ENCODE measurements at regions not wholly inside any gene's neighbourhood (a gene's known extent, or its start where the extent isn't known, plus 50 kb on each side); places are given as distances from the start of the nearest gene placed in this dataset.
"Not testable (repeated sequence)": the region's sequence is repeated elsewhere in the genome, so short reads cannot be mapped to it uniquely, and the experiment has no call there.

DNA sequence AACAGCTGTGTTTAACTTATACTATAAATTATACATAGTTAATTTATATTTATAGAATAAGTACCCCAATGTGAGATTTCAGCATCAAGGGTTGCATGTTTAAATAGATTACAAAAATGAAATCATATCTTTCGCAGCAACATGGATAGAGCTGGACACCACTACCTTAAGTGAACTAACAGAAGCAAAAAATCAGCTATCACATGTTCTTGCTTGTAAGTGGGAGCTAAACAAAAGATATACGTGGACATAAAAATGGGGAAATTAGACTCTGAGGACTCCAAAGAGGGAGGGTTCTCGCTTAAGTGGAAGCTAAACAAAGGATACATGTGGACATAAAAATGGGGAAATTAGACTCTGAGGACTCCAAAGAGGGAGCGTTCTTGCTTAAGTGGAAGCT is 626.5 kb upstream of the DPPA4 start:
- no peak overlapping the region for H3K27ac Mint-ChIP-seq
- no peak for ATAC-seq
- DNase-seq (ENCODE audit: low spot score in 2 of 2) = no peak
- no peaks in the 10 kb centered on the region for H3K36me3 Mint-ChIP-seq
- H3K9me3 Mint-ChIP-seq = no peaks in the 10 kb centered on the region

DNA sequence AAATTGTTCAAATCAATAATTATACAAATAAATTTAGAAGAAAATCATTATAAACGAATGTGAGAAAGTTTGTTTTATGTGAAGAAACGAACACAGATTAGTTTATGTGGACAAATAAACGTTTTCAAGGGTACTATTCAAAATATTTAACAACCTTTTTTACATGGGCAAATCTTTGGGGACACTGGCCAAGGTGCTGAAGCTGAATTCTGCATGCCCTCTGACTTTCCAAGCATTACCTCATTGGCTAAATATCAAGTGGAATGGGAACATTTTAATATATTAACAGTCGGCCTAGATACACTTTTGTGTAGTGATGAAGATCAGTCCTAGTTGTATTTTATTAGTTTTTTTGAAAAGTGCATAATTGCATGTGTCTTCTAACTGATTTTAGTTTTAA is 636.4 kb upstream of the DPPA4 start:
- no peaks in the 10 kb centered on the region for H3K36me3 Mint-ChIP-seq

DNA sequence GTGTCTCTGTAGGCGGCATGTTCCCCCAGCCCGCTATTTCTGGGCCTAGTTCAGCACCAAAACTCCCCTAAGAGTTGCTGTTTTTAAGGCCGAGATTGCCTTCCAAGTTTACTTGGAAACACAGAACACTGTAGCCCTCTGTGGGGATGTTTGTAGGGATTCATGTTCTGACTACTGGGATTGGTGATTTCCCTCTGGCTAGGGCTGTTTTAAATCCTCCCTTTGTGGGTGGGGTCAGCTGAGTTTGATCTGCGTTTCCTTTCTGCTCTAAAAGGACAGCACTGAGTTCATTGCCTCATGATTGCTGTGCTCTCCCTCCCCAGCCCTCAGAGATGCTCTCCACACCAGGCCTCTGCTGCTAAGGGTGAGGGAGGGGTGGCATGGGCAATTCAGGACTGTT is 640.6 kb upstream of the DPPA4 start:
- DNase-seq (ENCODE audit: low spot score in 2 of 2) = no peak
- H3K36me3 Mint-ChIP-seq = no peaks in the 10 kb centered on the region
- peaks cover 0 to 3% of the 10 kb centered on the region in 2 donors for H3K9me3 Mint-ChIP-seq
- ATAC-seq = no peak
- H3K27ac Mint-ChIP-seq = no peak overlapping the region

More for the DNA sequence above, 636.4 kb upstream of the DPPA4 start:
- H3K9me3 Mint-ChIP-seq = peaks cover 0 to 3% of the 10 kb centered on the region in 2 donors
- H3K27ac Mint-ChIP-seq = no peak overlapping the region
- DNase-seq (ENCODE audit: low spot score in 2 of 2) (no peak), ATAC-seq (no peak)

DNA sequence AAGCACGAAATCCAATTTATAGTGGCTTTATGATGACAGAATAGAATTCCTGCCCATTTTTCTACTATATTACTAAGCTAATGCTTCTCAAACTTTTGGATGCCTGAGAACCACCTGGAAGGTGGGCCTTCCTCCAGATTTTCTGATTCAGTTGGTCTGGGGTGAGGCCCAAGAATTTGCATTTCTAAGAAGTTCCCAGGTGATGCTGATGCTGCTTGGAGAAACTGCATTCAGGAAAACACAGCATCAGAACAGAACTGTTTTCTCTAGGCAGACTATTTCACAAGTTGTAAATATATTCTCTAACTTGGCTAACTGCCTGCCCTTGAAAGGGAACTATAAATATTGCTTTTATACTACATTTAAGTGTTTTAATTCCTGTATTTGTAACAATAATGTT is 644.9 kb upstream of the DPPA4 start:
- DNase-seq (ENCODE audit: low spot score in 2 of 2) (no peak), ATAC-seq (no peak)
- no peaks in the 10 kb centered on the region for H3K36me3 Mint-ChIP-seq
- H3K27ac Mint-ChIP-seq = no peak overlapping the region
- H3K9me3 Mint-ChIP-seq = no peaks in the 10 kb centered on the region

DNA sequence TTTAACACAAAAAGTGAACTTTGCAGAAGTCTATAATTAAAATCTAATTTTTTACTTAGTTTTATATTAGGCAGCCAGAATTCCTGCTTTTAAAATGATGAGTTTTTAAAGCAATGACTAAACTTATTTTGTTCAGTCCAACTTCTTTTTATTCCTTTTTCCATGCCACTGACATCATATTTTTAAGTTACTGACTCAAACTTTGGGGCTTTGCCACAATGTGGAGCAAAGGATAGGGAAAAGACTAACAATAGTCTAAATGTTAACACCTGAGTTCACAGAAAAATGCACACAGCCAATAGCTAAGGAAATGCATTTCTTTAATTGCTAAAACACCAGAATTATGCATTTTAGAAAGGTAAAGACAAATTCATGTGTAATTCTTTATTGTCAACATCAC is 647.6 kb upstream of the DPPA4 start:
- H3K27ac Mint-ChIP-seq = no peak overlapping the region
- ATAC-seq (no peak), DNase-seq (ENCODE audit: low spot score in 2 of 2) (no peak)
- no peaks in the 10 kb centered on the region for H3K9me3 Mint-ChIP-seq
- H3K36me3 Mint-ChIP-seq = no peaks in the 10 kb centered on the region

DNA sequence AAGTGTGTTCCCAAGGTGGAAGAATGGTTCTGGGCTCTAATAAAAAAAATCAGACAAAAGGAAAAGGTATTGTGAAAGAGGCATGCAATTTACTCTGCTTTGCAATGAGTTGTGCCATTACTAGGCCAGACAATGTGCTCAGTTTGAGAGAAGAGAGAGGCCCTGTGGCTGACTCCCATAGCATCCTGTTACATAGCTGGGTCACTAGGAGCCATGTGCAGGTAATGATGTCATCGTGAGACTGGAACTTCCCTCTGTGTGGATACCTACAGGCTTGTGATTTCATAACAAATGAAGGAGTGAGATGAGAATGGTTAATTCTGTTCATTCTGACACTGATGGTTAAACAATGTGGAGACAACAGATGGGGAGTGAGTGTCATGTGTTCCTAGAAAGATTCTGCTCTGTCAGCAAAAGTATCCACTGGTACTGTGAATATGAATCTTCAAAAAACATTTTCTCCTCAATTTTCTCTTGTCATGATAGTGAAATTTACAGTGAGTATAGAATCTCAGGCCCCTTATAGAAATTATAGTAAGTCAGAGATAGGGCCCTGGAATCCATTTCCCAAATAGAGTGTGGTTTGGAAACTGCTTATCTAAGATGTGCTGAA is 648.7 kb upstream of the DPPA4 start:
- Mint-ChIP-seq H3K9me3 (no peaks in the 10 kb centered on the region), H3K36me3 (no peaks in the 10 kb centered on the region), H3K27ac (no peak overlapping the region)
- no peak for DNase-seq (ENCODE audit: low spot score in 2 of 2)
- ATAC-seq = no peak

DNA sequence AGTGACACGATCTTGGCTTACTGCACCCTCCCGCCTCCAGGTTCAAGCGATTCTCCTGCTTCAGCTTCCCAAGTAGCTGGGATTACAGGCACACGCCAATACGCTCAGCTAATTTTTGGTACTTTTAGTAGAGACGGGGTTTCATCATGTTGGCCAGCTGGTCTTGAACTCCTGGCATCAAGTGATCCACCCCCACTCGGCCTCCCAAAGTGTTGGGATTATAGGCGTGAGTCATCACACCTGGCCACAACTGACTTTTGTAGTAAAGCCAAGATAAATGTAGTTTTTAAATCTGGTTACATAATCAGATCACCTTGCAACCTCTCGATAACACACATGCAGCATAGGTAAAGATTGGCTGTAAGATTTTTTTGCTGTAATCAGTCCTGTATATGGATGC is 657.5 kb upstream of the DPPA4 start:
- H3K9me3 Mint-ChIP-seq = peaks cover 0 to 5% of the 10 kb centered on the region in 2 donors
- H3K27ac Mint-ChIP-seq = no peak overlapping the region
- no peaks in the 10 kb centered on the region for H3K36me3 Mint-ChIP-seq
- DNase-seq (ENCODE audit: low spot score in 2 of 2) (no peak), ATAC-seq (no peak)

DNA sequence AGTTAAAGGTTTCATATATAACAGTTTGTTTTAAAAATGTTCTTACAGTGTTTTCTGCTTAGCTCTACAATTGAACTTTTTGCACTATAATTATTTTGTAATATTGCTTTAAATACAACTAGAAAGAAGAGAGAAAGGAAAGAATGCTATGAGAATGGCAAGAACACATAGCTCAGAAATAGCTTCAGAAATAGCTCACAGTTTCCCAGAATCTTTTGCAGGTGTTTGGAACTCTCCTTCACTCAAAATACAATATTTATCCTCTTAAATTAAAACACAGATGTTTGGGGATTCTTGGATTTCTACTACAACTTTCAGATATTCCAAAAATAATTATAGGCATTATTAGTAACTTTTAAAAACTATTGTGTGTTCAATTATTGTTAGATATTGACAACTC is 658.0 kb upstream of the DPPA4 start:
- Mint-ChIP-seq H3K36me3 (no peaks in the 10 kb centered on the region), H3K9me3 (peaks cover 0 to 5% of the 10 kb centered on the region in 2 donors), H3K27ac (no peak overlapping the region)
- DNase-seq (ENCODE audit: low spot score in 2 of 2) = no peak
- ATAC-seq = no peak

DNA sequence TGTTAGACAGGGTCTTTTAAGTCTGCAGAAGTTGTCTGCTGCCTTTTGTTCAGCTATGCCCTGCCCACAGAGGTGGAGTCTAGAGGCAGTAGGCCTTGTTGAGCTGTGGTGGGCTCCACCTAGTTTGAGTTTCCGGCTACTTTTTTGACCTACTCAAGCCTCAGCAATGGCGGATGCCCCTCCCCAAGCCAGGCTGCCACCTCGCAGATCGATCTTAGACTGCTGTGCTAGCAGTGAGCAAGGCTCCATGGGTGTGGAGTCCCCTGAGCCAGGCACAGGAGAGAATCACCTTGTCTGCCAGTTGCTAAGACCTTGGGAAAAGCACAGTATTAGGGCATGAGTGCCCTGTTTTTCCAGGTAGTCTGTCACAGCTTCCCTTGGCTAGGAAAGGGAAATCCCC is 664.6 kb upstream of the DPPA4 start:
- H3K9me3 Mint-ChIP-seq = peaks cover 5 to 10% of the 10 kb centered on the region in 2 donors
- DNase-seq (ENCODE audit: low spot score in 2 of 2); H3K36me3 Mint-ChIP-seq; H3K27ac Mint-ChIP-seq; ATAC-seq: not testable (repeated sequence)

DNA sequence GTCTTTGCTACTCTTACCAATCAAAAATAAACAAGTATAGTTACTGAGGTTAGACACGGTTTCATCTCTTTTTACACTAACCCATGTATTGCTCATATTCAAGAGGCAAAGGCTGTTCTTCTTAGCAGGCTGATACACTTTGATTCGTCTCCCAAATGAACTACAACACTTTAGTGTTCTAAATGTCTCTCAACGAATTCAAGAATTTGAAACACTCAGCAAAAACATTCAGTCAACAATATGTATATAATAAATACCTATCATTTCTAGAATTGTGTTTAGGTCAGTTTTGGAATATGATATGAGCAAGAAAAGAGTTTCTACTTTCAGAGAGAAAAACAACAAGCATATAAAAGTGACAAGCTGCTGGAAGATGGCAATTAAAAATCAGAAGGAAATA is 669.6 kb upstream of the DPPA4 start:
- peaks cover 6 to 10% of the 10 kb centered on the region in 2 donors for H3K9me3 Mint-ChIP-seq
- no peak for DNase-seq (ENCODE audit: low spot score in 2 of 2)
- ATAC-seq = no peak
- peaks cover 10 to 12% of the 10 kb centered on the region in 2 donors for H3K36me3 Mint-ChIP-seq
- no peak overlapping the region for H3K27ac Mint-ChIP-seq

DNA sequence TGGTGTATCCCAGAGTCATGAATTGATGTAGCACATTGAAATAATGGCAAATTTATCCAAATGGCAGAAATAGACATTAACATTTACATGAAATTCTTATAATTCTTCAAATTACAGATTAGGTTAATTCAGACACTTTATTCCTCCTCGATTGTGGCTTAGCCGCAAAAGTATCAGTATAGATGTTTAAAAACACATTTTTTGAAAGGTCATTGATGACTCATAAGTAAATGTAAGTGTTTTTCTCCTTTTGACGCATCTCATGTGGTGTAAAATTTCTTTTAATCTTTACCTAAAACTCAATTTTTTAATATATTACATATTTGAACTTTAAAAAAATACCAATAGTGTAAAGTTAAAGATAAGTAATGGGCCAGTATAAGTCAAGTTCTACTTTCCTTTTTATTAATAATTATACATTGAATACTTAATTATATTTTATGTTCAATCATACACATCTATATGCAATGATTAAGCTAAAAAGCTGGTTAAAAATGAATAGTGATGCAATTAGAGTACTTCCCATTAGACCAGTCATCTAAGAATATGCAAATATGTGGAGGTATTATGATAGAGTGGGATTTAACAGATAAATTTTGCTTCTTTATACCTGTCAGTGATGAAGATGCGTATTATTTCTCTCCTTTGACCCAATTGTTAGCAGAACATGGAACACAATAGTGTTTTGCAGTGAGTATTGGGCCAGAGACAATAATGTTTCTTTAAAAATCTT is 678.1 kb upstream of the DPPA4 start:
- DNase-seq (ENCODE audit: low spot score in 2 of 2) (no peak), ATAC-seq (peak in 1 of 2 donors; percentile 64)
- H3K9me3 Mint-ChIP-seq = peaks cover 2 to 5% of the 10 kb centered on the region in 2 donors
- no peak overlapping the region for H3K27ac Mint-ChIP-seq
- H3K36me3 Mint-ChIP-seq = peaks cover 7 to 8% of the 10 kb centered on the region in 2 donors

DNA sequence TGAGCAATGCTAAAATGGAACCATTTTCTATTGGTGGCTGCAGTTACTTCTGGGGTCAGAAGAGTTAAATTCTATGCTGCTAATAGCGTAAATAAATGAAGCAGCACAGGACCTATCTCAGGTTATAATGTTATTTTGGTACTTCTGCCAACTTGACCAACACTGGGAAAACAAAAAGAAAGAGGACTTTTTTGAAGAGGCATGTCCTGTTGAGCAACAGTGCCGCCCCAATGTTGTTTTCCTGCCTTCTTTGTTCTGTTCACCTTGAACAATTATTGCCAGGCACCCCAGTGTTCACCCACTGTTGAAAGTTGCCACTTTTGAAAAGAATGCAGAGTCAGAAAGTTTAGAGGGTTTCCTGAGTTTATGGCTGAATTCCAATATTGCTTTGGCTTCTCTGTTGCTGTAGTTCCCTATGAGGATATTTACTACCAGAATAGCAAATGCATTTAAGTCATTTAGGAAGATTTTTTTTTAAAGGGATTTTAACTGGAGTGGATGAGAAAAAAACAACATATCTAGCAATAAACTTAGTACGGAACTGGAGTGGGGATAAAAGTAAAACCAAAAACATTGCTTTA is 679.0 kb upstream of the DPPA4 start:
- no peaks in the 10 kb centered on the region for H3K9me3 Mint-ChIP-seq
- H3K27ac Mint-ChIP-seq = no peak overlapping the region
- no peak for DNase-seq (ENCODE audit: low spot score in 2 of 2)
- H3K36me3 Mint-ChIP-seq = no peaks in the 10 kb centered on the region
- ATAC-seq = no peak

DNA sequence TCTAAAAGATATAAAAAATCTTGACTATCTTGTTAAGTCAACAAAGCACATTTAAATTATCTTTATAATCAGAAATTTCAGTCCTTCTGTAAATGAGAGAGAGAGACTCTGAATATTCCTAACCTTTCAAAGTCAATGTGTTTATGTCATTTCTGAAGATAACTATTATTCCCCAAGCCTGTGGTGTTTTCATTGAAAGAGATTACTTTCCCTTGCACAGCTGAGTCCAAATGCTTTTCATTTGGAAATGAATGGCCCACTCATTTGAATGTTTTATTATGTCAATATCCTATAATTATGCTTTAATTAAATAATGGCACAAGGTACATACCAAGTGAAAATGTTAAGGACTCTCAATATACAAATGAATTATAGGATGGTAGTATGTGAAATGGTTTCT is 680.0 kb upstream of the DPPA4 start:
- H3K9me3 Mint-ChIP-seq = no peaks in the 10 kb centered on the region
- no peak overlapping the region for H3K27ac Mint-ChIP-seq
- DNase-seq (ENCODE audit: low spot score in 2 of 2) (no peak), ATAC-seq (no peak)
- no peaks in the 10 kb centered on the region for H3K36me3 Mint-ChIP-seq

DNA sequence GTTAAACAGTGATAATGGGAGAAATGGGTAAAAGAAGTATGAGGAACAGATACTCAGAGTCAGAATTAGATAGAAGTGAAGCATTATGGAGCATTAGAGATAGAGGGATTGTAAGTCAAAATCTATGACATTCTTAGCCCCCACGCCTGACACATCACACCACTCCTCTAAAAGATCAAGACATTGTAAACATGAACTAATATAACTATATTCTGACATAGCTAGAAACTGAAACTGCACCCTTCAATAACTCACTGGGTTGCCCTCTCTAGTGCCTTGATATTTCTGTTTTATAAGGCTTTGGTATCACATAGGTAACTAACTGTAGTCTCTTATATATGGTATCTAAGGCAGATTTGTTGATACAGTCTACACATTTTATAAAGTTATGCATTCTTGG is 684.3 kb upstream of the DPPA4 start:
- DNase-seq (ENCODE audit: low spot score in 2 of 2) = no peak
- no peaks in the 10 kb centered on the region for H3K36me3 Mint-ChIP-seq
- peaks cover 0 to 5% of the 10 kb centered on the region in 2 donors for H3K9me3 Mint-ChIP-seq
- peak in 1 of 2 donors; percentile 44 for ATAC-seq
- no peak overlapping the region for H3K27ac Mint-ChIP-seq

DNA sequence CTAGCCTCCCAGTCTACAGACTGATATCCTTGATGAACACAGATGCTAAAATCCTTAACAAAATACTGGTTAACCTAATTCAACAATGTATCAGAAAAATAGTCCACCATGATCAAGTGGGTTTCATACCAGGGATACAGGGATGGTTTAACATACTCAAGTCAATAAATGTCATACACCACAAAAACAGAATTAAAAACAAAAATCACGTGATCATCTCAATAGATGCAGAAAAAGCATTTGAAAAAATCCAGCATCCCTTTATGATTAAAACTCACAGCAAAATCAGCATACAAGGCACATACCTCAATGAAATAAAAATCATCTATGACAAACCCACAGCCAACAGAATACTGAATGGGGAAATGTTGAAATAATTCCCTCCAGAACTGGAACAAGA is 685.7 kb upstream of the DPPA4 start:
- not testable (repeated sequence) for H3K36me3 Mint-ChIP-seq; ATAC-seq; H3K9me3 Mint-ChIP-seq; H3K27ac Mint-ChIP-seq; DNase-seq (ENCODE audit: low spot score in 2 of 2)

DNA sequence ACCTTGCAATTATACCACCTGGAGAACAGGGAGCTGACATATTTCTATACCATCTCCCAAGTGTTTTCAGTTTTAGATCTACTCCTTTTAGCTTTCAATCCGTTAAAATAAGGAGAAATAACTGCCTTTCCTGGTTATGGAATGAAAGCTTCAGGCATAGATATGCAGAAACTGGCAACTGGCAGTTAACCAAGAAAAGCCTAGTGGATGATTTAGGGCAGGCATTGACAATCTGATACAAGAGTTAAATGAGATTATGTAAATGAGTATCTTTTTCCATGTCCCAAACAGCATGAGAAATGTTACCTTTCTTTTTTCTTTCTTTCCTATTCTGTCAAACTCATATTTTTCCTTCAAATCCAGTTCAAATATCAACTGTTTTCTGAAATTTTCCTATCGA is 689.1 kb upstream of the DPPA4 start:
- no peak overlapping the region for H3K27ac Mint-ChIP-seq
- ATAC-seq (no peak), DNase-seq (ENCODE audit: low spot score in 2 of 2) (no peak)
- H3K9me3 Mint-ChIP-seq = peaks cover 0 to 5% of the 10 kb centered on the region in 2 donors
- no peaks in the 10 kb centered on the region for H3K36me3 Mint-ChIP-seq

DNA sequence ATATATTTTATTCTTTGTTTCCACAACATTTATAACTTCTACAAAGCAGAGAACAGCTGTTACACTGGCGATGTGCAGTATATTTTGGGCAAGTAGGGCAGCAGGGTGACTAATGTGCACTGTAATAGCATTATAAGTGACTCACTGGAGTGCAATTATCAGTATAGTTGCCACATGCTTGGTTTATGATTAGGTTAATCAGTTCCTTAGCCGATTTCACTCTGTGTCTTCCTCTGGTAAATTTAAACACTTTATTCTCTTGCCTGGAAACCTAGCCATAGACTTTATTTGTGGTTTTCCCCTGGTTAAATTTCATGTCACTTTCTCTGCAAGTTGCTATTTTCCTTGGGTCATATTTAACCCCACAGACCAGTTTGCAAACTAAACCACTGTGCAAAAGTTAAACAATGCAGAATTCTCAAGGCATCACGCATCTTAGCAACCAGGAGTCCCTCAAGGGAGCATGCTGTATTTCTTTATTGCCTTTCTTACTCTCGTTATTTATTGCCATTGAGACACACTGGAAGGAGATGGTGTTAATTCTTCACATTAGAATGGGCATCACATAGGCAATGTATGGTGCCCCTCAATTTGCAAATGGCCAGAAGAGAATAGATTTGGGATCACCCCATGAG is 690.2 kb upstream of the DPPA4 start:
- Mint-ChIP-seq H3K9me3 (peaks cover 0 to 5% of the 10 kb centered on the region in 2 donors), H3K36me3 (no peaks in the 10 kb centered on the region), H3K27ac (no peak overlapping the region)
- DNase-seq (ENCODE audit: low spot score in 2 of 2) (no peak), ATAC-seq (no peak)

All from activated naive CD4-positive, alpha-beta T cell treated with anti-CD3 and anti-CD28 coated beads, Interleukin-2, amount 50 U/mL, for 72 hours (primary cell).